GM19395 (cell line): ENCODE measurements at regions not wholly inside any gene's neighbourhood (a gene's known extent, or its start where the extent isn't known, plus 50 kb on each side); places are given as distances from the start of the nearest gene placed in this dataset.

ENCODE experiments used
- ATAC-seq: cut with Tn5 transposase; IDR thresholded peaks from one replicate; pipeline ENCODE4 v1.9.1; 2021; ENCODE audit warnings: mild to moderate bottlenecking, moderate library complexity; ENCODE audit not compliant: unreplicated experiment

GRCh38 chr2:39534095-39534711 is 97.1 kb upstream of the MAP4K3 start:
- no peak for ATAC-seq

- ATAC-seq, result no peak
These were observed 98.6 kb upstream of the MAP4K3 start for GRCh38 chr2:39535636-39536185.

GRCh38 chr2:39537150-39537549 is 100.1 kb upstream of the MAP4K3 start:
- ATAC-seq, result no peak

GRCh38 chr2:39538718-39539117 is 101.6 kb upstream of the MAP4K3 start:
- ATAC-seq, result no peak

GRCh38 chr2:39540414-39540813 is 103.3 kb upstream of the MAP4K3 start:
- no peak for ATAC-seq

- ATAC-seq, result no peak
These were observed 104.2 kb upstream of the MAP4K3 start for GRCh38 chr2:39541011-39541930.

GRCh38 chr2:39542523-39542922 is 105.4 kb upstream of the MAP4K3 start:
- no peak for ATAC-seq

- no peak for ATAC-seq
These were observed 108.9 kb upstream of the MAP4K3 start for GRCh38 chr2:39545957-39546356.

GRCh38 chr2:39546409-39546808 is 109.3 kb upstream of the MAP4K3 start:
- no peak for ATAC-seq

- ATAC-seq, result no peak
These were observed 109.9 kb upstream of the MAP4K3 start for GRCh38 chr2:39546937-39547336.

GRCh38 chr2:39547811-39548719 is 111.0 kb upstream of the MAP4K3 start:
- no peak for ATAC-seq

- ATAC-seq, result no peak
These were observed 111.9 kb upstream of the MAP4K3 start for GRCh38 chr2:39549000-39549399.

- no peak for ATAC-seq
These were observed 112.8 kb upstream of the MAP4K3 start for GRCh38 chr2:39549718-39550464.

- no peak for ATAC-seq
These were observed 113.7 kb upstream of the MAP4K3 start for GRCh38 chr2:39550701-39551285.

- ATAC-seq, result no peak
These were observed 106.8 kb upstream of the TMEM178A start for GRCh38 chr2:39558906-39559305.

- no peak for ATAC-seq
These were observed 102.1 kb upstream of the TMEM178A start for GRCh38 chr2:39563572-39563971.

GRCh38 chr2:39567507-39567906 is 98.2 kb upstream of the TMEM178A start:
- ATAC-seq, result no peak

- no peak for ATAC-seq
These were observed 97.6 kb upstream of the TMEM178A start for GRCh38 chr2:39568116-39568515.

- no peak for ATAC-seq
These were observed 97.1 kb upstream of the TMEM178A start for GRCh38 chr2:39568561-39569006.

- no peak for ATAC-seq
These were observed 95.6 kb upstream of the TMEM178A start for GRCh38 chr2:39570130-39570555.
